SK-N-MC (cell line): ENCODE measurements at regions not wholly inside any gene's neighbourhood (a gene's known extent, or its start where the extent isn't known, plus 50 kb on each side); places are given as distances from the start of the nearest gene placed in this dataset.

Experiments used
- DNase-seq: peaks from one replicate; pipeline ENCODE4 v3.0.0-alpha.2; 2011; ENCODE audit warnings: low read depth, low spot score
- H3K27ac ChIP-seq: fragments of 200-600 bp; sonication (generic); 2 replicates; pipeline ENCODE4 v1.5.1; 2016; ENCODE audit warnings: mixed run types
- H3K36me3 ChIP-seq: fragments of 200-600 bp; sonication (generic); 2 replicates; pipeline ENCODE4 v1.6.1; 2017; ENCODE audit warnings: antibody characterized with exemption, low read length, mixed read lengths; ENCODE audit not compliant: insufficient read depth
- H3K4me3 ChIP-seq: fragments of 200-600 bp; sonication (generic); 2 replicates; pipeline ENCODE4 v1.5.1; 2016
- H3K9ac ChIP-seq: fragments of 200-600 bp; sonication (generic); 2 replicates; pipeline ENCODE4 v1.8.0; 2017; ENCODE audit warnings: mixed run types, mixed read lengths; ENCODE audit not compliant: insufficient read length
- H3K9me3 ChIP-seq: fragments of 200-600 bp; sonication (generic); 2 replicates; pipeline ENCODE4 v1.6.1; 2017; ENCODE audit warnings: low read depth, mild to moderate bottlenecking, antibody characterized with exemption, low read length, moderate library complexity, mixed read lengths
- EZH2 ChIP-seq: fragments of 200-600 bp; sonication (generic); IDR thresholded peaks from one replicate; pipeline ENCODE4 v1.6.1; 2017; ENCODE audit warnings: antibody characterized with exemption
- FOXP2 ChIP-seq: optimal IDR thresholded peaks from 2 replicates; pipeline ENCODE3; 2011; ENCODE audit warnings: mild to moderate bottlenecking, moderate library complexity; ENCODE audit not compliant: insufficient read depth; ENCODE audit errors: extremely low read length, control extremely low read depth
- POLR2AphosphoS5 ChIP-seq: IDR thresholded peaks from 2 replicates; pipeline ENCODE4 v1.6.1; 2012; ENCODE audit warnings: mild to moderate bottlenecking, low read depth, low read length, borderline replicate concordance

GRCh38 chr16:26731729-26732128 is 335.0 kb upstream of the C16orf82 start:
- no peak overlapping the region for H3K4me3 ChIP-seq

DNA sequence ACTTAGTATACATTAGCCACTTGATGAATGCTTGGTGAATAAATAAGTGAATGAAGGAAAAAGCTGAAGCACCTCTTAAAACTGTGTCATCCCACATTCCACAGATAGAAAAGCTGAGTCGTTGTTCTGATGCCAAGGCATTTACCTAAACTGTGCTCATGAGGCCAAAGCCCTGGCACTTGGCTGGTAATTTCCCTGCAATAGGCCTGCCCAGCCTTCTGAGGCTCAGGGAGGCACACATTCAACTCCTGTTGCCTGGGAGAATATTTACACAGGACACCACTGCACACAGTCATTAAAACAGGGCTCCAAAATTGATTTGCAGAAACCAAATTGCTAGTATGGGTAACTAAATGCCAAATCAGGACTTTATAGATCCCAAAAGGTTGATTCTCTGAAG is 333.0 kb upstream of the C16orf82 start:
- TF ChIP-seq EZH2 (no peak), POLR2AphosphoS5 (no peak), FOXP2 (no peak)
- DNase-seq: no peak
- H3K9ac ChIP-seq: no peak overlapping the region
- H3K4me3 ChIP-seq: no peak overlapping the region
- no peaks in the 10 kb centered on the region for H3K36me3 ChIP-seq
- no peaks in the 10 kb centered on the region for H3K9me3 ChIP-seq
- no peak overlapping the region for H3K27ac ChIP-seq

More at GRCh38 chr16:26731729-26732128, 335.0 kb upstream of the C16orf82 start:
- no peak for DNase-seq
- no peak overlapping the region for H3K27ac ChIP-seq
- no peak for TF ChIP-seq POLR2AphosphoS5
- TF ChIP-seq EZH2: no peak
- no peak for TF ChIP-seq FOXP2
- H3K9me3 ChIP-seq: no peaks in the 10 kb centered on the region
- no peak overlapping the region for H3K9ac ChIP-seq
- H3K36me3 ChIP-seq: no peaks in the 10 kb centered on the region

GRCh38 chr16:26735521-26735920 is 331.2 kb upstream of the C16orf82 start:
- no peaks in the 10 kb centered on the region for H3K36me3 ChIP-seq
- no peaks in the 10 kb centered on the region for H3K9me3 ChIP-seq
- no peak overlapping the region for H3K9ac ChIP-seq
- no peak for TF ChIP-seq FOXP2
- no peak for TF ChIP-seq EZH2
- TF ChIP-seq POLR2AphosphoS5: no peak
- no peak for DNase-seq
- no peak overlapping the region for H3K4me3 ChIP-seq
- no peak overlapping the region for H3K27ac ChIP-seq

- Histone ChIP-seq H3K9me3 (no peaks in the 10 kb centered on the region), H3K36me3 (no peaks in the 10 kb centered on the region), H3K4me3 (no peak overlapping the region), H3K27ac (no peak overlapping the region), H3K9ac (no peak overlapping the region)
- DNase-seq: no peak
- TF ChIP-seq EZH2 (no peak), POLR2AphosphoS5 (no peak), FOXP2 (no peak)
These were observed 330.6 kb upstream of the C16orf82 start for GRCh38 chr16:26736084-26736483.

GRCh38 chr16:26740771-26741170 is 326.0 kb upstream of the C16orf82 start:
- DNase-seq: no peak
- Histone ChIP-seq H3K9me3 (no peaks in the 10 kb centered on the region), H3K27ac (no peak overlapping the region), H3K4me3 (no peak overlapping the region), H3K9ac (no peak overlapping the region), H3K36me3 (no peaks in the 10 kb centered on the region)
- no peak for TF ChIP-seq FOXP2
- TF ChIP-seq POLR2AphosphoS5: no peak
- TF ChIP-seq EZH2: no peak

GRCh38 chr16:26742040-26742439 is 324.7 kb upstream of the C16orf82 start:
- no peak for TF ChIP-seq FOXP2
- no peak for TF ChIP-seq POLR2AphosphoS5
- no peak for TF ChIP-seq EZH2
- Histone ChIP-seq H3K27ac (no peak overlapping the region), H3K4me3 (no peak overlapping the region), H3K9ac (no peak overlapping the region), H3K9me3 (no peaks in the 10 kb centered on the region), H3K36me3 (no peaks in the 10 kb centered on the region)
- DNase-seq: no peak

- H3K36me3 ChIP-seq: no peaks in the 10 kb centered on the region
- no peak overlapping the region for H3K9ac ChIP-seq
- H3K9me3 ChIP-seq: no peaks in the 10 kb centered on the region
- TF ChIP-seq POLR2AphosphoS5: no peak
- no peak for TF ChIP-seq FOXP2
- TF ChIP-seq EZH2: no peak
- no peak overlapping the region for H3K4me3 ChIP-seq
- H3K27ac ChIP-seq: no peak overlapping the region
- DNase-seq: no peak
These were observed 322.3 kb upstream of the C16orf82 start for GRCh38 chr16:26744430-26744829.

- no peaks in the 10 kb centered on the region for H3K36me3 ChIP-seq
These were observed 319.0 kb upstream of the C16orf82 start for GRCh38 chr16:26747760-26748159.

GRCh38 chr16:26749072-26749471 is 317.7 kb upstream of the C16orf82 start:
- Histone ChIP-seq H3K9ac (no peak overlapping the region), H3K36me3 (no peaks in the 10 kb centered on the region), H3K27ac (no peak overlapping the region), H3K9me3 (no peaks in the 10 kb centered on the region), H3K4me3 (no peak overlapping the region)
- TF ChIP-seq EZH2 (no peak), POLR2AphosphoS5 (no peak), FOXP2 (no peak)
- no peak for DNase-seq

More at GRCh38 chr16:26747760-26748159, 319.0 kb upstream of the C16orf82 start:
- TF ChIP-seq FOXP2 (no peak), EZH2 (no peak), POLR2AphosphoS5 (no peak)
- Histone ChIP-seq H3K9ac (no peak overlapping the region), H3K4me3 (no peak overlapping the region), H3K27ac (no peak overlapping the region), H3K9me3 (no peaks in the 10 kb centered on the region)
- DNase-seq: no peak
